PC-3 (cell line): ENCODE measurements at regions not wholly inside any gene's neighbourhood (a gene's known extent, or its start where the extent isn't known, plus 50 kb on each side); places are given as distances from the start of the nearest gene placed in this dataset.

Source experiments
- CTCF ChIP-seq: fragments of 300-600 bp; sonication (generic); conservative IDR thresholded peaks from 2 replicates; pipeline ENCODE4 v1.5.1; 2017; ENCODE audit warnings: antibody characterized with exemption, low read depth, mild to moderate bottlenecking, low read length
- EZH2 ChIP-seq: fragments of 300-600 bp; sonication (generic); IDR thresholded peaks from one replicate; pipeline ENCODE4 v1.6.1; 2017; ENCODE audit warnings: antibody characterized with exemption, mild to moderate bottlenecking, low read length; ENCODE audit not compliant: unreplicated experiment
- EZH2phosphoT487 ChIP-seq: fragments of 300-600 bp; sonication (generic); IDR thresholded peaks from 2 replicates; pipeline ENCODE4 v1.6.1; 2018; ENCODE audit warnings: mild to moderate bottlenecking, antibody characterized with exemption, low read length, borderline replicate concordance

- TF ChIP-seq CTCF (no peak), EZH2phosphoT487 (no peak), EZH2 (no peak)
Observed at GRCh38 chr14:54339771-54340170, 57.0 kb upstream of the CDKN3 start.
